ENCODE measurements at regions not wholly inside any gene's neighbourhood (a gene's known extent, or its start where the extent isn't known, plus 50 kb on each side); places are given as distances from the start of the nearest gene placed in this dataset.
"Not testable (repeated sequence)": the region's sequence is repeated elsewhere in the genome, so short reads cannot be mapped to it uniquely, and the experiment has no call there.

- no peak for DNase-seq
Measured at GRCh38 chrX:19243431-19243830, 100.3 kb upstream of the PDHA1 start.

- DNase-seq = not testable (repeated sequence)
Measured at GRCh38 chrX:19244921-19245320, 98.8 kb upstream of the PDHA1 start.

- no peak for DNase-seq
Measured at GRCh38 chrX:19245711-19246269, 97.9 kb upstream of the PDHA1 start.

- no peak for DNase-seq
Measured at GRCh38 chrX:19256986-19257385, 86.7 kb upstream of the PDHA1 start.

GRCh38 chrX:19261026-19261425, 82.7 kb upstream of the PDHA1 start:
- DNase-seq = not testable (repeated sequence)

- no peak for DNase-seq
Measured at GRCh38 chrX:19270727-19271126, 73.0 kb upstream of the PDHA1 start.

GRCh38 chrX:19272452-19272851, 71.3 kb upstream of the PDHA1 start:
- DNase-seq = no peak

GRCh38 chrX:19280636-19281035, 63.1 kb upstream of the PDHA1 start:
- no peak for DNase-seq

GRCh38 chrX:19281256-19281655, 62.5 kb upstream of the PDHA1 start:
- no peak for DNase-seq

GRCh38 chrX:19283597-19284339, 60.0 kb upstream of the PDHA1 start:
- no peak for DNase-seq

GRCh38 chrX:19285857-19286256, 57.9 kb upstream of the PDHA1 start:
- DNase-seq = no peak

GRCh38 chrX:19291086-19291485, 52.6 kb upstream of the PDHA1 start:
- DNase-seq = no peak

GRCh38 chrX:19293606-19294325, 50.0 kb upstream of the PDHA1 start:
- DNase-seq = no peak
